GM12873 (cell line): ENCODE measurements at regions not wholly inside any gene's neighbourhood (a gene's known extent, or its start where the extent isn't known, plus 50 kb on each side); places are given as distances from the start of the nearest gene placed in this dataset.

Experiments
- TF ChIP-seq, protein P1 (sequence below): IDR thresholded peaks from 2 replicates; pipeline ENCODE4 v1.5.1; 2012; ENCODE audit warnings: low read depth, mild to moderate bottlenecking, moderate library complexity, low read length, control low read depth; ENCODE audit not compliant: insufficient read depth; ENCODE audit errors: missing control alignments

DNA sequence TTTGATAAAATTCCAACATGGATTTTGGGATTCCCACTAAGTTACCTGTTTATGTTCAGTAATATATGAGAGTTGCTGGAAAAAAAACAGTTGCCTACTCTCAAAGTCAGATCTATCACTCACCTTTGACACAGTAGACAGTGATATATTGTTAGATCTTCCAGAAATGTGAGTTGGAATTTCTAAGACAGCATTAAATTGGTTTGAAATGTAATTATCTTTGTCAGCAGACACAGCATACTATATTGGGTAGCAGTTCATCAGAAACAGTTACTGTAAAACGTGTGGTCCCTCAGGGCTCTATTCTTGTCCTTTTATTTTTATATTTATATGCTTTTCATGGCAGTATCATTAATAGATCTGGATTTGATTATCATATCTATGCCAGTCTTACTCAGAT lies 433.6 kb upstream of the ARRDC3 start:
- TF ChIP-seq, protein P1, sequence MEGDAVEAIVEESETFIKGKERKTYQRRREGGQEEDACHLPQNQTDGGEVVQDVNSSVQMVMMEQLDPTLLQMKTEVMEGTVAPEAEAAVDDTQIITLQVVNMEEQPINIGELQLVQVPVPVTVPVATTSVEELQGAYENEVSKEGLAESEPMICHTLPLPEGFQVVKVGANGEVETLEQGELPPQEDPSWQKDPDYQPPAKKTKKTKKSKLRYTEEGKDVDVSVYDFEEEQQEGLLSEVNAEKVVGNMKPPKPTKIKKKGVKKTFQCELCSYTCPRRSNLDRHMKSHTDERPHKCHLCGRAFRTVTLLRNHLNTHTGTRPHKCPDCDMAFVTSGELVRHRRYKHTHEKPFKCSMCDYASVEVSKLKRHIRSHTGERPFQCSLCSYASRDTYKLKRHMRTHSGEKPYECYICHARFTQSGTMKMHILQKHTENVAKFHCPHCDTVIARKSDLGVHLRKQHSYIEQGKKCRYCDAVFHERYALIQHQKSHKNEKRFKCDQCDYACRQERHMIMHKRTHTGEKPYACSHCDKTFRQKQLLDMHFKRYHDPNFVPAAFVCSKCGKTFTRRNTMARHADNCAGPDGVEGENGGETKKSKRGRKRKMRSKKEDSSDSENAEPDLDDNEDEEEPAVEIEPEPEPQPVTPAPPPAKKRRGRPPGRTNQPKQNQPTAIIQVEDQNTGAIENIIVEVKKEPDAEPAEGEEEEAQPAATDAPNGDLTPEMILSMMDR = no peak

DNA sequence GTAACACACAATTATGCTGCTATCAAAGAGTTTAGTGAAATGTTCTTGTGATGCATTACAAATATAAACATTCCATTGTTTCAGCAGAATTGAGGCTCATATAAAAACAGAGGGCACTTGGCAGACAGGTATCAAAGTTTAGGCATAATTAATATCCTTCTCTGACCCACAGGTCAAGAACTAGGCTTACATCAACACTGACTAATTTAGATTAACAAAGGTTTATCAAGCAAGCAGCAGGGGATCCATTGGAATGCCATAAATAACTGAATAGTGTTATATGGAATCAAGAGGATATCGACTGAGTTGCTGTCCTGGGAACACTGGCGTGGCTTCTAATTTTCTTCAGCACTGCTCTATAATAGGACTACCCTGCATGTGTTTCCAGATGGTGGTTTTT lies 414.5 kb upstream of the ARRDC3 start:
- TF ChIP-seq, protein P1 = no peak

DNA sequence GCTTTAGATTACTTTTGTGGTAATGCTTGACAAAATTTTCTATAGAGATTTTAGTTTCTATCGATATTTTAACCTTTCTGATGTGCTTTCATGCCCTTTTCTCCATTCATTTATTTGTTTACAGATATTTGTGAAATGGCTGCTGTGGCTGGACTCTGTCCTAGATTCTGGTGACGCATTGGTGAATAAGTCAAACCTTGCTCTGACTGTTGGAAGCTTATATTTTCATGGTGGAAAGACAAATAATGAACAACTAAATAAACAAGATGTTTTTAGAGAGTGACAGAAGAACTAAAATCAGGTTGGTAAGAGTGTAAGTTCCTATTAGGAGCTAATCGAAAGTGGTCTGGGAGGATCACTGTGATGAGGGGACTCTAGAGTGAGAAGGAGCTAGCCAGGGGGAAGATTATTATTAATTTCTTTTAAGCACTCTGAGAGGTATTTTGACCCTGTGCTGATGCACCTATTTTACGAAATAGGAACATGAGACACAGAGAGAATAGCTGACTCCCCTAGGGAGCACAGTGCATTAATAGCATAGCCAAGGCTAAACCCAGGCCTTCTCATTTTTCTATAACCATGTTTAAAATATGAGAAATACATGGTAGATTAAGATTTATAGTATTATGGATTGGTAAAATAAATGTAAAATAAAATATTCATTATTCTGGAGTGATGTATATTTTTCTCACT lies 411.9 kb upstream of the ARRDC3 start:
- TF ChIP-seq, protein P1 = no peak

DNA sequence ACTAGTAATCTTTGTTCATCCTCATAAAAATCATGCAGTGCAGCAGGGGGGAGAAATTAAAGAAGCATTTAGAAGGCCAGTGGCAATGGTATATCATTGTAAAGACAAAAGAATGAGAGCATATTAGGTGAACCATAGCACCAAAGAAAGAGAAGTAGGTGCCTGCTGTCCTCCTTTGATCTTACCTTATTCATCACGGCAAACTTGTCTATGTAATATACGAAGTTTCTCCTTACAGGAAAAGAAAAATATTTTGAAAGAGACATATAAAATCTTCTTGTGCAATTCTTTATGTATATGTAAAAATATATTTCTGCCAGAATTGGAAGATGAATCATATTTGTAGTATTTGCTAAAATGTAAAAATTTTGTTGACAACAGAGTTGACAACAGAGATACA lies 411.3 kb upstream of the ARRDC3 start:
- TF ChIP-seq, protein P1 = no peak

- TF ChIP-seq, protein P1 = no peak
Observed at GRCh38 chr5:91787718-91788117, 404.6 kb upstream of the ARRDC3 start.

DNA sequence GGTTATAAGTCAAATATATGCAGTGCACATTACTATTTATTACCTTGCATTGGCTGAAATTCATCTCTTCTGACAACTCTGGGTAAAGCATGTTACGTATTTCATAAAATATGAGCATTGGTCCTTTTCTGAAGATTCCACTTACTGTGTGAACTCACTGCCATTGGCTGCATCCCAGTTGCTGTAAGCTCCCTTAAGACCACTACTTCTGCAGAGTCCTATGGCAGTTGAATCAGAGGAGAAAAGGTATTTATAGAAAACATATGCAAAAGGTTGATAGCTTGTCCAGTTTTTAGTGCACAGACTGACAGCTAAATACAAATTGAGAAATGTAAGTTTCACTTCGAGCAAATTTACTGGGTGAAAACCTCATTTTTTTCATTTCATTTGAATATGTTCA lies 394.6 kb upstream of the ARRDC3 start:
- TF ChIP-seq, protein P1 = no peak

GRCh38 chr5:91776249-91776648 lies 393.1 kb upstream of the ARRDC3 start:
- TF ChIP-seq, protein P1 = no peak
